Sigmoid colon (tissue), 6 donors: ENCODE measurements at regions not wholly inside any gene's neighbourhood (a gene's known extent, or its start where the extent isn't known, plus 50 kb on each side); places are given as distances from the start of the nearest gene placed in this dataset.

ENCODE experiments used
- DNase-seq: peaks from one replicate; pipeline ENCODE4 v3.0.0-alpha.2; 2019
- H3K27ac ChIP-seq, 4 donors: fragments of 200-600 bp; sonication (generic); one replicate each; pipeline ENCODE4 v1.5.1; 2016 to 2019; ENCODE audit warnings: mild to moderate bottlenecking in 1 of 4
- H3K27me3 ChIP-seq, 3 donors: fragments of 200-600 bp; sonication (generic); one replicate each; pipeline ENCODE4 v1.5.1; 2019; ENCODE audit warnings: mild to moderate bottlenecking in 1 of 3
- H3K36me3 ChIP-seq, 4 donors: fragments of 200-600 bp; sonication (generic); one replicate each; pipeline ENCODE4 v1.5.1; 2016 to 2019
- H3K4me1 ChIP-seq, 4 donors: fragments of 200-600 bp; sonication (generic); one replicate each; pipeline ENCODE4 v1.5.1; 2017 to 2019
- H3K4me3 ChIP-seq, 4 donors: fragments of 200-600 bp; sonication (generic); one replicate each; pipeline ENCODE4 v1.5.1; 2017 to 2019; ENCODE audit warnings: mild to moderate bottlenecking in 2 of 4, moderate library complexity in 1 of 4
- H3K9me3 ChIP-seq, 4 donors: fragments of 200-600 bp in 3 of 4; sonication (generic) in 3 of 4; one replicate each; pipeline versions ENCODE4 v1.5.1 to v1.6.1; 2013 to 2019
- EP300 ChIP-seq, 4 donors: sonication (generic); formaldehyde crosslinking; IDR thresholded peaks; one replicate each; pipeline ENCODE4 v1.6.1; 2017; ENCODE audit warnings: antibody characterized with exemption in 4 of 4
- POLR2A ChIP-seq, 2 donors: fragments of 450-650 bp; IDR thresholded peaks; one replicate each; pipeline ENCODE4 v1.6.1; 2016; ENCODE audit warnings: antibody characterized with exemption in 2 of 2, mild to moderate bottlenecking in 2 of 2, moderate library complexity in 2 of 2
- POLR2AphosphoS5 ChIP-seq, 4 donors: sonication (generic); formaldehyde crosslinking; IDR thresholded peaks; one replicate each; pipeline ENCODE4 v1.6.1; 2017; ENCODE audit warnings: antibody characterized with exemption in 4 of 4
- WGBS, 2 donors: extraction: QIAGEN DNeasy Blood & Tissue Kit; methylation state at CpG; one replicate each; pipeline ENCODE4 v1.1.7; 2013; 5-methylcytosine and 5-hydroxymethylcytosine counted together
- intact Hi-C: fragments of 100-400 bp; cut with DNase I; formaldehyde crosslinking; loops from one replicate; pipeline ENCODE4 v1.15.1; 2023
- TF ChIP-seq, protein P1 (sequence below), 4 experiments: fragments of 450-650 bp in 3 of 4; fragments of 200-600 bp in 1 of 4; IDR thresholded peaks; one replicate each; pipeline ENCODE4 v1.5.1; 2016 to 2019; ENCODE audit warnings: antibody characterized with exemption in 4 of 4, mild to moderate bottlenecking in 3 of 4, moderate library complexity in 2 of 4
- donor health status: healthy with polysubstance abuse.
- donor health status: healthy.

DNA sequence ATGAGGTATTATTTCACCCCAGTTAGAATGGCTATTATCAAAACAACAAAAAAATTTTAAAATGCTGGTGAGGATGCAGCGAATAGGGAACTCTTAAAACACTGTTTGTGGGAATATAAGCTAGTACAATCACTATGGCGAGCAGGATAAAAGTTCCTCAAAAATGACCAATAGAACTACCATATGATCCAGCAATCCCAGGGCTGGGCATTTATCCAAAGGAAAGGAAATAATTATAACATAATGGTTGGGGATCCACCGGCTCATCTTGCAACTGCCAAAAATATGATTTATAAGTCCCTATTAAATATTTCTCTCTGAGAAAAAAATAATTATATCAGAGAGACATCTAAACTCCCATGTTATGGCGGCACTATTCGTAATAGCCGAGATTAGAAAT, 127.6 kb upstream of the MME start:
- no peaks in the 10 kb centered on the region for H3K27me3 ChIP-seq
- peaks cover 0 to 4% (median 0%) of the 10 kb centered on the region in 4 donors for H3K9me3 ChIP-seq
- no peaks in the 10 kb centered on the region for H3K4me1 ChIP-seq
- WGBS, 2 donors: 87 to 94% methylated on average over 6 of the region's 6 CpGs
- no peak for TF ChIP-seq POLR2A (IDR thresholded peaks at IDR 0.05)
- no peak for TF ChIP-seq POLR2AphosphoS5 (IDR thresholded peaks at IDR 0.05)
- TF ChIP-seq, protein P1, sequence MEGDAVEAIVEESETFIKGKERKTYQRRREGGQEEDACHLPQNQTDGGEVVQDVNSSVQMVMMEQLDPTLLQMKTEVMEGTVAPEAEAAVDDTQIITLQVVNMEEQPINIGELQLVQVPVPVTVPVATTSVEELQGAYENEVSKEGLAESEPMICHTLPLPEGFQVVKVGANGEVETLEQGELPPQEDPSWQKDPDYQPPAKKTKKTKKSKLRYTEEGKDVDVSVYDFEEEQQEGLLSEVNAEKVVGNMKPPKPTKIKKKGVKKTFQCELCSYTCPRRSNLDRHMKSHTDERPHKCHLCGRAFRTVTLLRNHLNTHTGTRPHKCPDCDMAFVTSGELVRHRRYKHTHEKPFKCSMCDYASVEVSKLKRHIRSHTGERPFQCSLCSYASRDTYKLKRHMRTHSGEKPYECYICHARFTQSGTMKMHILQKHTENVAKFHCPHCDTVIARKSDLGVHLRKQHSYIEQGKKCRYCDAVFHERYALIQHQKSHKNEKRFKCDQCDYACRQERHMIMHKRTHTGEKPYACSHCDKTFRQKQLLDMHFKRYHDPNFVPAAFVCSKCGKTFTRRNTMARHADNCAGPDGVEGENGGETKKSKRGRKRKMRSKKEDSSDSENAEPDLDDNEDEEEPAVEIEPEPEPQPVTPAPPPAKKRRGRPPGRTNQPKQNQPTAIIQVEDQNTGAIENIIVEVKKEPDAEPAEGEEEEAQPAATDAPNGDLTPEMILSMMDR (IDR thresholded peaks at IDR 0.05): no peak
- no peak for TF ChIP-seq EP300 (IDR thresholded peaks at IDR 0.05)
- intact Hi-C loops: no loop called here
- no peak for DNase-seq
- H3K27ac ChIP-seq: no peak overlapping the region
- no peak overlapping the region for H3K4me3 ChIP-seq
- no peaks in the 10 kb centered on the region for H3K36me3 ChIP-seq

DNA sequence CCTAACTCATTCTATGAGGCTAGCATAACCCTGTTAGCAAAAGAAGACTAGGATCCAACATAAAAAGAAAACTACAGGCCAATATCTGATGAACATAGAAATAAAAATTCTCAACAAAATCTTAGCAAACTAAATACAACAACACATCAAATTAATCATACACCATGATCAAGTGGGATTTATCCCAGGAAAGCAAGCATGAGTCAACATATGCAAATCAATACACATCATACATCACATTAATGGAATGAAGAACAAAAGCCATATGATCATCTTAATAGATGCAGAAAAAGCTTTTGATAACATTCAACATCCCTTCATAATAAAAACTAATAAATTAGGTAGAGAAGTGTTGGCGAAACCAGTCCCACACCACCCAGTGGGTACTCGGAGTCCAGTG, 136.1 kb upstream of the MME start:
- H3K9me3 ChIP-seq: peaks cover 0 to 3% (median 0%) of the 10 kb centered on the region in 4 donors
- intact Hi-C loops: no loop called here
- H3K4me1 ChIP-seq: no peaks in the 10 kb centered on the region
- H3K36me3 ChIP-seq: no peaks in the 10 kb centered on the region
- TF ChIP-seq, protein P1 (IDR thresholded peaks at IDR 0.05): no peak
- no peak for TF ChIP-seq POLR2A (IDR thresholded peaks at IDR 0.05)
- no peak for TF ChIP-seq EP300 (IDR thresholded peaks at IDR 0.05)
- TF ChIP-seq POLR2AphosphoS5 (IDR thresholded peaks at IDR 0.05): no peak
- 62 to 90% methylated on average over 2 of the region's 2 CpGs for whole genome bisulfite sequencing, 2 donors
- no peak overlapping the region for H3K27ac ChIP-seq
- no peak overlapping the region for H3K4me3 ChIP-seq
- no peaks in the 10 kb centered on the region for H3K27me3 ChIP-seq
- DNase-seq: no peak

DNA sequence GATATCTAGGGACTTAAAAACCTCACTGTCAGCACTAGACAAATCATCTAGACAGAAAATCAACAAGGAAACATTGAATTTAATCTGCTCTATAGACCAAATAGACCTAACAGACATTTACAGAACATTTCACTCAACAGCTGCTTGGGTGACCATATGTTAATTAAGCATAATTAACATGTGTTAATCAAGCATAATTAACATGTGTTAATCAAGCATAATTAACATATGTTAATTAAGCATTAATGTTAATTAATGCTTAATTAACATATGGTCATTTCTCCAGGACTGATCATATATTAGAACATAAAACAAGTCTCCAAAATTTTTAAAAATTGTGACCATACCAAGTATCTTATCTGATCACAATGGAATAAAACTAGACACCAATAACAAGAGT, 137.3 kb upstream of the MME start:
- no peak for DNase-seq
- no peak overlapping the region for H3K27ac ChIP-seq
- intact Hi-C loops: no loop called here
- H3K36me3 ChIP-seq: no peaks in the 10 kb centered on the region
- TF ChIP-seq POLR2A (IDR thresholded peaks at IDR 0.05) (no peak), POLR2AphosphoS5 (IDR thresholded peaks at IDR 0.05) (no peak), EP300 (IDR thresholded peaks at IDR 0.05) (no peak)
- TF ChIP-seq, protein P1 (IDR thresholded peaks at IDR 0.05): no peak
- no peaks in the 10 kb centered on the region for H3K4me1 ChIP-seq
- no peaks in the 10 kb centered on the region for H3K27me3 ChIP-seq
- peaks cover 0 to 3% (median 0%) of the 10 kb centered on the region in 4 donors for H3K9me3 ChIP-seq
- H3K4me3 ChIP-seq: no peak overlapping the region

DNA sequence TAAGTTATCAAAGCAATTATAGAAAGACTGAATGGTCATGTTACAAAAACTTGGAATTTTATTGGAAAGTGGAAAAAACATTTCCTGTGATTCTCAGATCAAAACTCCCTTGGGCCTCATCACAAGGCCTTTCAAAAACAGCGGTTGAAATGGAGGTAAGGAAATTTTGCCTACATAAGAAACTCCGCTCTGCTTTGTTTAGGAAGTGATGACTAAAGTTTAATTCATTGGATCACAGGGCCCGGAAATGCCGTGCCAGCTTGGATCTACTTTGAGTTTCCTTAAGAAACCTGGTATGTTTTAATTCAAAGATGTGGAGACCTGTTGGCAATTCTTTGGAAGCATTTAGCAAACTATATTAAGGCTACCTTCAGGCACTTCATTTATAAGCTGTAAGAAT, 143.9 kb upstream of the MME start:
- no peaks in the 10 kb centered on the region for H3K4me1 ChIP-seq
- TF ChIP-seq EP300 (IDR thresholded peaks at IDR 0.05): no peak
- no peak for TF ChIP-seq POLR2AphosphoS5 (IDR thresholded peaks at IDR 0.05)
- no peak for TF ChIP-seq POLR2A (IDR thresholded peaks at IDR 0.05)
- TF ChIP-seq, protein P1 (IDR thresholded peaks at IDR 0.05): no peak
- no peak overlapping the region for H3K27ac ChIP-seq
- H3K4me3 ChIP-seq: no peak overlapping the region
- H3K27me3 ChIP-seq: no peaks in the 10 kb centered on the region
- 91 to 97% methylated on average over 4 of the region's 4 CpGs for WGBS, 2 donors
- H3K36me3 ChIP-seq: no peaks in the 10 kb centered on the region
- peaks cover 0 to 3% (median 0%) of the 10 kb centered on the region in 4 donors for H3K9me3 ChIP-seq
- intact Hi-C loops: no loop called here
- no peak for DNase-seq

DNA sequence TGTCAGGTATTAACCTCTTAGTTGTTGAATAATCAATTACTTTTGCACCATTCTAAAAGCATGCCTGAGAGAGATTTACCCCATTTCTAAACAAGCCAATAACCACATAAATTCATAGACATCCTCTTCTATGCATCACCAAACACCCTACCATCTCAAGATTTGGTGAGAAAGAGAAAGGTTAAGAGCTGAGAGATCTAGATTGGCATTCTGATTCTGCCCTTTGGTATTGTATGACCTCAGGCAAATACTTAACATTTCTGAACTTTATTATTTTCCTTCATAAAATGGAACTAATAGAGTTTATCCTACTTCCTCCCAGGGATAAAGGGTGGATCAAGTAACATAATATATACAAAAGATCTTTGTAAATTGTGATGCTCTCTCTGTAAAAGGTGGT, 146.5 kb upstream of the MME start:
- no peaks in the 10 kb centered on the region for H3K4me1 ChIP-seq
- TF ChIP-seq POLR2AphosphoS5 (IDR thresholded peaks at IDR 0.05) (no peak), EP300 (IDR thresholded peaks at IDR 0.05) (no peak), POLR2A (IDR thresholded peaks at IDR 0.05) (no peak)
- TF ChIP-seq, protein P1 (IDR thresholded peaks at IDR 0.05): no peak
- H3K27ac ChIP-seq: no peak overlapping the region
- no peaks in the 10 kb centered on the region for H3K9me3 ChIP-seq
- intact Hi-C loops: no loop called here
- no peak overlapping the region for H3K4me3 ChIP-seq
- no peaks in the 10 kb centered on the region for H3K36me3 ChIP-seq
- no peak for DNase-seq
- no peaks in the 10 kb centered on the region for H3K27me3 ChIP-seq
